ENCODE measurements at regions not wholly inside any gene's neighbourhood (a gene's known extent, or its start where the extent isn't known, plus 50 kb on each side); places are given as distances from the start of the nearest gene placed in this dataset.

GRCh38 chr6:154580397-154581135, 70.1 kb upstream of the CNKSR3 start:
- Mint-ChIP-seq H3K9me3 (peaks cover 6% of the 10 kb centered on the region), H3K27me3 (ENCODE audit: low read depth) (no peaks in the 10 kb centered on the region), H3K4me3 (no peak overlapping the region), H3K36me3 (ENCODE audit: low read depth) (peaks cover 2% of the 10 kb centered on the region), H3K4me1 (no peaks in the 10 kb centered on the region), H3K27ac (ENCODE audit: unreplicated experiment) (no peak overlapping the region)
- DNase-seq (ENCODE audit: low read depth, low spot score) = no peak
- TF ChIP-seq CTCF (conservative IDR thresholded peaks at IDR 0.05) = no peak

GRCh38 chr6:154582696-154583095, 72.2 kb upstream of the CNKSR3 start:
- no peak for DNase-seq (ENCODE audit: low read depth, low spot score)
- peaks cover 5% of the 10 kb centered on the region for H3K9me3 Mint-ChIP-seq
- H3K4me1 Mint-ChIP-seq = no peaks in the 10 kb centered on the region
- H3K27ac Mint-ChIP-seq (ENCODE audit: unreplicated experiment) = no peak overlapping the region
- TF ChIP-seq CTCF (conservative IDR thresholded peaks at IDR 0.05) = no peak
- peaks cover 2% of the 10 kb centered on the region for H3K36me3 Mint-ChIP-seq (ENCODE audit: low read depth)
- no peak overlapping the region for H3K4me3 Mint-ChIP-seq
- H3K27me3 Mint-ChIP-seq (ENCODE audit: low read depth) = no peaks in the 10 kb centered on the region

GRCh38 chr6:154583546-154584188, 73.2 kb upstream of the CNKSR3 start:
- no peak for TF ChIP-seq CTCF (conservative IDR thresholded peaks at IDR 0.05)
- DNase-seq (ENCODE audit: low read depth, low spot score) = no peak
- Mint-ChIP-seq H3K27me3 (ENCODE audit: low read depth) (no peaks in the 10 kb centered on the region), H3K4me1 (no peaks in the 10 kb centered on the region), H3K9me3 (peaks cover 2% of the 10 kb centered on the region), H3K4me3 (no peak overlapping the region), H3K36me3 (ENCODE audit: low read depth) (peaks cover 2% of the 10 kb centered on the region), H3K27ac (ENCODE audit: unreplicated experiment) (no peak overlapping the region)

GRCh38 chr6:154590756-154591155, 80.3 kb upstream of the CNKSR3 start:
- peaks cover 7% of the 10 kb centered on the region for H3K4me1 Mint-ChIP-seq
- no peaks in the 10 kb centered on the region for H3K27me3 Mint-ChIP-seq (ENCODE audit: low read depth)
- H3K4me3 Mint-ChIP-seq = no peak overlapping the region
- no peaks in the 10 kb centered on the region for H3K36me3 Mint-ChIP-seq (ENCODE audit: low read depth)
- DNase-seq (ENCODE audit: low read depth, low spot score) = no peak
- no peaks in the 10 kb centered on the region for H3K9me3 Mint-ChIP-seq
- TF ChIP-seq CTCF (conservative IDR thresholded peaks at IDR 0.05) = no peak
- H3K27ac Mint-ChIP-seq (ENCODE audit: unreplicated experiment) = no peak overlapping the region

GRCh38 chr6:154591234-154591633, 80.7 kb upstream of the CNKSR3 start:
- DNase-seq (ENCODE audit: low read depth, low spot score) = no peak
- Mint-ChIP-seq H3K27ac (ENCODE audit: unreplicated experiment) (no peak overlapping the region), H3K4me3 (no peak overlapping the region)

More at GRCh38 chr6:154591234-154591633, 80.7 kb upstream of the CNKSR3 start:
- no peaks in the 10 kb centered on the region for H3K27me3 Mint-ChIP-seq (ENCODE audit: low read depth)
- no peaks in the 10 kb centered on the region for H3K9me3 Mint-ChIP-seq
- no peak for TF ChIP-seq CTCF (conservative IDR thresholded peaks at IDR 0.05)
- H3K36me3 Mint-ChIP-seq (ENCODE audit: low read depth) = no peaks in the 10 kb centered on the region
- H3K4me1 Mint-ChIP-seq = peaks cover 12% of the 10 kb centered on the region

Measured in neural crest cell (in vitro differentiated cells).